AG09309 (cell line): ENCODE measurements at regions not wholly inside any gene's neighbourhood (a gene's known extent, or its start where the extent isn't known, plus 50 kb on each side); places are given as distances from the start of the nearest gene placed in this dataset.

Experiments used
- DNase-seq: peaks from one replicate; pipeline ENCODE4 v3.0.0-alpha.2; 2010; ENCODE audit warnings: low read depth
- H3K4me3 ChIP-seq: 2 replicates; pipeline ENCODE4 v1.5.1; 2011; ENCODE audit warnings: mild to moderate bottlenecking, low read depth, low read length, moderate library complexity; ENCODE audit not compliant: control insufficient read depth
- CTCF ChIP-seq: IDR thresholded peaks from 2 replicates; pipeline ENCODE4 v1.5.1; 2011; ENCODE audit warnings: mild to moderate bottlenecking, low read depth, low read length, inconsistent platforms; ENCODE audit not compliant: insufficient read depth, control insufficient read depth; ENCODE audit errors: missing control alignments

DNA sequence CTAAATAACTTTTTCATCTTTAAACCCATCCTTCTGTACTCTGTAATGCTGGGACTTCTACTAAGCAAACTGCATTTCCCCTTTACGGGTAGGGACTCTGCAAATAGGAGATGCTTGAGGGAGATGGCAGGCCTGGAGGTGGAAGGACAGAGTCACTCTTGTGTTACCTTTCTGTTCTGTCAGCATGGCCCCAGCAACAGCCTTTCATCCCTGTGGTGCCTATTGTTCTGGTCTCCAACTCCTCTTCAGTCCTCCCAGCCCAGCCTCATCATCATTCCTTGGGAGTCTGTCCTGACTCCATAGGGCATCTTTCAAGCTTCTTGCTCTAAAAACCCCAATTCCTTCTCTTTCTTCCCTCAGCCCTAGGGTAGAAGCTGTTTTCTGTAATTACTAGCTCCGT, 230.0 kb downstream of the SNX13 start:
- no peak for TF ChIP-seq CTCF
- DNase-seq: no peak
- H3K4me3 ChIP-seq: no peak overlapping the region

GRCh38 chr7:17713584-17713983, 226.7 kb downstream of the SNX13 start:
- H3K4me3 ChIP-seq: no peak overlapping the region
- no peak for DNase-seq
- TF ChIP-seq CTCF: no peak

DNA sequence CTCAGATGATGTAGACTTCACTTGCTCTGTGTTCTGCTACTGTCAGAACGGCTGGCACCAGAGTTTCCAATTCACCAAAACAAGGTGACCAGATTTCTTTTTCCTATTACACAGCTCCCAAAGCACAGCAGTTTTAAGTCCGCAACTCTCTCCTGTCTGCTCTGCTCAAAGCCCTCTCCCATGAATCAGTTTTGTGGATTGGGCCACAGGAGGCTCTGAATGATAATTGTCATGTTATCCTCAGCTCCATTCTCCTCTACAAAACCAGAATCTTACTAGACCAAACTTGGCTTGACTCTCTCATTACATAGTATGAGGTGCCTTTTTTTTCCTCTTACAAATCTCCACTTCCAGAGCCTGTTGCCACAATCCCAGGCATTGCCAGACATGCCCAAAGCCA, 223.5 kb downstream of the SNX13 start:
- no peak overlapping the region for H3K4me3 ChIP-seq
- DNase-seq: no peak
- TF ChIP-seq CTCF: no peak

DNA sequence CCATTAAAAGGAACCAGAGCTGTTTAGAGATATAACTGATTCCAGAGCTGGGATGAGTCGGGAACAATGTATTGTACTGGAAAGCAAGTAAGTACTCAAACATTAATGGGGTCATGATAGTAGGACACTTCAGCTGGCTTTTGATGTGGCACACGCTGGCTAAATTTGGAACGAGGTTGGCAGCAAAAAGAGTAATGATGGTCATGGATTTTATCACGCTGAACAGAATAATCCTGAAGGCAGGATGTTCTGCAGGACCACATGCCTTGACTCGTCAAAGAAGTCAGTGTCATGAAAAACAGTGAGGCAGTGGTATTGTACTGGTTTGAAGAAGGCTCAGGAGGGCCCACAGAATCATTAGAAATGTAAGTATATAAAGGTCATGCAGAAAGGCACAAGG, 220.3 kb downstream of the SNX13 start:
- DNase-seq: no peak
- TF ChIP-seq CTCF: no peak
- H3K4me3 ChIP-seq: no peak overlapping the region

DNA sequence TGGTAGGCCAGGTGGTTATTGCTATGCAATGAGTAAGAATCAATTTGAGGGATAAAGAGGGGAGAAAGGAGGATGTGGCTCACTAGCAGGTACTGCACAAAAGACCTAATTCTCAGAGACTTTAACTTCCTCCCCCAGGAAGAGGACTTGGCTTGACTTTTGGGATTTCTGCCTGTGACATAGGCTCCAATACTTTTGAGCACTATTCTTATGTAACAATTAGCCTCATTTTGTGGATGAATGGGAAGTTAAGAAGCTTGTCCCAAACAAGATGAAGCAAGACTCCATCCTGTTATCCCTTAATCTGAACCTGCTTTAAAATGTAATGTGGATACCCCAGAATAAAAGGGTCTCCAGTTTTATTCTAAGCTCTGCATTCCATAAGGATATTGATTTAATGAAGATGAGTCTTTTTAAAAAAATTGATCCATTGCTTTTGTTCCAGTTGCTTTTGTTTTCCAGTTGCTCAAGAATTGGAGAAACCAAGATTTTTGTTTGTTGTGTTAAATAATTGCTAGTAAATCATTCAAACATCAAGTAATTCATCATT, 218.5 kb downstream of the SNX13 start:
- no peak overlapping the region for H3K4me3 ChIP-seq
- DNase-seq: no peak
- TF ChIP-seq CTCF: no peak

GRCh38 chr7:17722798-17723197, 217.5 kb downstream of the SNX13 start:
- H3K4me3 ChIP-seq: no peak overlapping the region
- TF ChIP-seq CTCF: no peak
- DNase-seq: no peak

DNA sequence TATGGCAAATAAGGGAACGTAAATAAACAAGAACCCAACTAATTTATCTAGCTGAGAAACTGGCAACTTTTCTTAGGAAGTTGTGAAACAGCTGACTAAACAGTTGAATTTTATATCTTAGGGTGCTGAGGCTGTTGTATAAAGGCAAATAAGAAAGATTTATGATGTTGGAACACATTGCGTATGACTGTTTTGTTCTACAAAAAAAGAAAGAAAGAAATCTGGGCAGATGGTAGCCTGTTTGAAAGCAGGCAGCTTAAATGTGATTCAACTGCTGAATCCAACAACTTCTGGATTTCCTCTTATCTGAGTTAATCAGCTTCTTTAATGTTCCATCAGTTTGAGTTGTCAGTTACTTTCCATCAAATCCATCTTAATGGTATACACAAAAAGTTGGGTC, 214.5 kb downstream of the SNX13 start:
- no peak for TF ChIP-seq CTCF
- no peak overlapping the region for H3K4me3 ChIP-seq
- peak; percentile 34 for DNase-seq
